ENCODE measurements at regions not wholly inside any gene's neighbourhood (a gene's known extent, or its start where the extent isn't known, plus 50 kb on each side); places are given as distances from the start of the nearest gene placed in this dataset.

- TF ChIP-seq POLR2AphosphoS5 (IDR thresholded peaks at IDR 0.05; ENCODE audit: low read depth, low read length) = no peak
- TF ChIP-seq CTCF (IDR thresholded peaks at IDR 0.05) = no peak
Observed at GRCh38 chr3:88795503-88795902, 311.9 kb upstream of the EPHA3 start.
